K562 (cell line): ENCODE measurements at regions not wholly inside any gene's neighbourhood (a gene's known extent, or its start where the extent isn't known, plus 50 kb on each side); places are given as distances from the start of the nearest gene placed in this dataset.

Experiments used
- ATAC-seq: fragments of 200-7000 bp; cut with Tn5 transposase; 3 replicates; pipeline ENCODE4 v1.9.1; 2020; ENCODE audit warnings: moderate library complexity
- BruUV-seq: library from RNA; stranded (reverse); fragments of 400-500 nt; replicated peaks from 2 replicates; lab custom pipeline; 2021; lab: Mats Ljungman, UMichigan
- CTCF ChIA-PET: fragments of 300-600 bp; formaldehyde crosslinking; extraction: SDS; loops from one replicate; lab custom pipeline; 2021; ENCODE audit warnings: low intra/inter-chr PET ratio; lab: Yijun Ruan, JAX
- POLR2A ChIA-PET: fragments of 300-600, 350-650 bp; sonication (Branson Sonifier 250); formaldehyde crosslinking; extraction: SDS; loops from one replicate; lab custom pipeline; 2021; ENCODE audit warnings: antibody characterized with exemption, inconsistent platforms; lab: Yijun Ruan, JAX
- DNase-seq, 4 experiments: peaks; one replicate each; pipeline versions ENCODE4 v3.0.0 to v3.0.0-alpha.2; 2011 to 2018; ENCODE audit warnings: low spot score in 3 of 4, mixed read lengths in 3 of 4; ENCODE audit errors: extremely low read depth in 1 of 4
- FAIRE-seq: peaks from 2 replicates; lab custom pipeline; 2011; peaks lifted over from hg19 to GRCh38; lab: Jason Lieb, UNC
- H2AFZ ChIP-seq: 2 replicates; pipeline ENCODE4 v1.6.0; 2011; ENCODE audit warnings: low read depth, low read length, control low read depth, inconsistent platforms
- H3K27ac ChIP-seq: fragments of 200-600 bp; 3 replicates; pipeline ENCODE4 v1.8.0; 2011; ENCODE audit warnings: low read depth, mild to moderate bottlenecking, control low read depth, inconsistent platforms, low read length, moderate library complexity, mixed read lengths; ENCODE audit errors: extremely low read depth
- H3K27me3 ChIP-seq, 2 experiments: fragments of 300-600 bp in 1 of 2; 2 replicates in 1 of 2; 3 replicates in 1 of 2; pipeline versions ENCODE4 v1.6.0 to v1.8.0; 2011; ENCODE audit warnings: inconsistent platforms in 2 of 2, low read length in 2 of 2, mild to moderate bottlenecking in 1 of 2, mixed read lengths in 1 of 2, moderate library complexity in 1 of 2; ENCODE audit not compliant: control insufficient read depth in 2 of 2, insufficient read depth in 2 of 2
- H3K36me3 ChIP-seq: fragments of 300-600 bp; 3 replicates; pipeline ENCODE4 v1.8.0; 2011; ENCODE audit warnings: mild to moderate bottlenecking, low read length, inconsistent platforms; ENCODE audit not compliant: control insufficient read depth, insufficient read depth
- H3K4me1 ChIP-seq, 2 experiments: fragments of 200-600 bp in 1 of 2; replicated peaks in 1 of 2; 2 replicates in 1 of 2; 3 replicates in 1 of 2; pipeline versions ENCODE4 v1.5.1 to v1.8.0; 2011; ENCODE audit warnings: inconsistent platforms in 2 of 2, low read length in 2 of 2, mild to moderate bottlenecking in 1 of 2, mixed read lengths in 1 of 2, moderate library complexity in 1 of 2; ENCODE audit not compliant: control insufficient read depth in 2 of 2, insufficient read depth in 2 of 2
- H3K4me2 ChIP-seq: 2 replicates; pipeline ENCODE4 v1.6.1; 2011; ENCODE audit warnings: low read length, control low read depth, inconsistent platforms, mixed read lengths; ENCODE audit not compliant: insufficient read depth
- H3K4me3 ChIP-seq: fragments of 200-600 bp; sonication (generic), shearing (Covaris generic); 2 replicates; pipeline ENCODE4 v1.5.1; 2016; ENCODE audit warnings: control low read depth, inconsistent platforms
- H3K79me2 ChIP-seq: fragments of 200-600 bp; 3 replicates; pipeline ENCODE4 v1.8.0; 2011; ENCODE audit warnings: low read length, inconsistent platforms; ENCODE audit not compliant: control insufficient read depth, insufficient read depth
- H3K9ac ChIP-seq, 2 experiments: 2 replicates each; pipeline versions ENCODE4 v1.6.0 to v1.6.1; 2011; ENCODE audit warnings: low read depth in 2 of 2, low read length in 2 of 2, control low read depth in 1 of 2, inconsistent platforms in 1 of 2, mild to moderate bottlenecking in 1 of 2, mixed read lengths in 1 of 2; ENCODE audit not compliant: insufficient read depth in 1 of 2
- H3K9me1 ChIP-seq: one replicate; pipeline ENCODE4 v1.6.0; 2011; ENCODE audit warnings: inconsistent platforms, mild to moderate bottlenecking, low read length, moderate library complexity; ENCODE audit not compliant: control insufficient read depth, insufficient read depth
- H3K9me3 ChIP-seq: replicated peaks from 2 replicates; pipeline ENCODE4 v1.5.1; 2011; ENCODE audit warnings: low read depth, low read length, inconsistent platforms; ENCODE audit not compliant: control insufficient read depth, insufficient read depth
- H4K20me1 ChIP-seq: replicated peaks from 2 replicates; pipeline ENCODE4 v1.6.1; 2011; ENCODE audit warnings: low read length, inconsistent platforms, mixed read lengths; ENCODE audit not compliant: control insufficient read depth, insufficient read depth
- CTCF ChIP-seq, 3 experiments: IDR thresholded peaks in 2 of 3; conservative IDR thresholded peaks in 1 of 3; 2 replicates each; pipeline ENCODE4 v1.5.1; 2011 to 2012; ENCODE audit warnings: low read length in 3 of 3, mild to moderate bottlenecking in 3 of 3, control low read depth in 2 of 3, improper control_type of control experiment in 1 of 3, inconsistent platforms in 1 of 3, low read depth in 1 of 3, mixed read lengths in 1 of 3, moderate library complexity in 1 of 3; ENCODE audit not compliant: insufficient read depth in 2 of 3
- FOXA3 ChIP-seq, 2 experiments: fragments of 450-650 bp in 1 of 2; sonication (generic) in 1 of 2; formaldehyde crosslinking; IDR thresholded peaks in 1 of 2; conservative IDR thresholded peaks in 1 of 2; 2 replicates each; pipeline versions ENCODE4 v1.4.0 to v1.8.0; 2020 to 2022; ENCODE audit warnings: mild to moderate bottlenecking in 2 of 2, missing genetic modification reagents in 1 of 2
- RAD21 ChIP-seq, 2 experiments: fragments of 250-450 bp in 1 of 2; fragments of 450-650 bp in 1 of 2; sonication (Bioruptor Pico) in 1 of 2; formaldehyde crosslinking in 1 of 2; IDR thresholded peaks in 1 of 2; conservative IDR thresholded peaks in 1 of 2; 2 replicates each; pipeline versions ENCODE4 v1.4.0 to v1.8.0; 2020 to 2022; ENCODE audit warnings: mild to moderate bottlenecking in 2 of 2, moderate library complexity in 1 of 2
- WHSC1 ChIP-seq: IDR thresholded peaks from one replicate; pipeline ENCODE4 v1.6.1; 2012; ENCODE audit warnings: low read length, control low read depth, inconsistent platforms
- ZNF740 ChIP-seq, 3 experiments: fragments of 200-800 bp in 1 of 3; sonication (Bioruptor generic) in 1 of 3; sonication (generic) in 1 of 3; formaldehyde crosslinking in 1 of 3; IDR thresholded peaks; 2 replicates each; pipeline versions ENCODE4 v1.6.1 to v1.8.0; 2016 to 2022; ENCODE audit warnings: mild to moderate bottlenecking in 2 of 3, missing compliant biosample characterization in 2 of 3, missing genetic modification characterization in 2 of 3, missing genetic modification reagents in 1 of 3
- in situ Hi-C: fragments of 300-500 bp; cut with MboI; formaldehyde crosslinking; loops from 4 replicates; pipeline ENCODE4 v1.15.0; 2018; ENCODE audit warnings: inconsistent platforms, mixed read lengths
- intact Hi-C: fragments of 100-400 bp; cut with micrococcal nuclease; formaldehyde crosslinking; loops from 2 replicates; pipeline ENCODE4 v1.14.2; 2022

- intact Hi-C loops (no loop called here), in situ Hi-C loops (no loop called here)
- Histone ChIP-seq H3K4me1 (no peaks in the 10 kb centered on the region), H3K27ac (no peak overlapping the region), H3K9me1 (no peaks in the 10 kb centered on the region), H3K4me2 (no peak overlapping the region), H3K79me2 (no peaks in the 10 kb centered on the region), H3K9me3 (no peaks in the 10 kb centered on the region), H3K4me3 (no peak overlapping the region), H3K36me3 (no peaks in the 10 kb centered on the region), H2AFZ (no peak overlapping the region), H4K20me1 (no peaks in the 10 kb centered on the region), H3K27me3 (no peaks in the 10 kb centered on the region), H3K9ac (no peak overlapping the region)
- CTCF ChIA-PET: interaction anchor here (1.3 kb wide), 1 partner anchor 42 kb away, joined by 5 read pairs; no protein-coding TSS in a partner anchor
- FAIRE-seq: no peak
- ATAC-seq: no peak
- TF ChIP-seq RAD21 (CRISPR knock-in tag; conservative IDR thresholded peaks at IDR 0.05 in 1 of 2, IDR thresholded peaks at IDR 0.05 in 1 of 2) (peak; percentile 21 to 29; a peak in 2 of 4 replicates), FOXA3 (CRISPR knock-in tag; conservative IDR thresholded peaks at IDR 0.05 in 1 of 2, IDR thresholded peaks at IDR 0.05 in 1 of 2) (no peak), ZNF740 (CRISPR knock-in tag; IDR thresholded peaks at IDR 0.05) (no peak), ZNF740 (tag; IDR thresholded peaks at IDR 0.05) (no peak), CTCF (IDR thresholded peaks at IDR 0.05 in 2 of 3, conservative IDR thresholded peaks at IDR 0.05 in 1 of 3; ENCODE audit: insufficient read depth in 2 of 3, low read depth in 1 of 3, low read length in 3 of 3) (peak in 1 of 3 experiments; percentile 36; a peak in 1 of 6 replicates), WHSC1 (no peak)
- POLR2A ChIA-PET: no interaction called here
- BruUV-seq: no TSS peak
- DNase-seq: peak in 2 of 4 experiments; percentile 5 to 6
These were observed 329.4 kb upstream of the PCDH18 start for GRCh38 chr4:137861682-137862081.
